Naive B cell (primary cell): ENCODE measurements at regions not wholly inside any gene's neighbourhood (a gene's known extent, or its start where the extent isn't known, plus 50 kb on each side); places are given as distances from the start of the nearest gene placed in this dataset.

ENCODE experiments used
- ATAC-seq, 2 donors: fragments of 150-1000 bp; cut with Tn5 transposase; 2 replicates each; pipeline ENCODE4 v1.10.0; 2021; ENCODE audit warnings: low read depth in 2 of 2, mild to moderate bottlenecking in 2 of 2, moderate library complexity in 2 of 2
- DNase-seq: peaks from one replicate; pipeline ENCODE4 v3.0.0; 2022
- H3K27ac Mint-ChIP-seq, 6 donors: one replicate each; pipeline ENCODE4 v1.8.0; 2020 to 2022; ENCODE audit warnings: mild to moderate bottlenecking in 6 of 6, mixed read lengths in 6 of 6, moderate library complexity in 5 of 6, inconsistent platforms in 2 of 6
- H3K27me3 Mint-ChIP-seq, 3 donors: one replicate each; pipeline ENCODE4 v1.8.0; 2021 to 2022; ENCODE audit warnings: mixed read lengths in 3 of 3, mild to moderate bottlenecking in 1 of 3
- H3K36me3 Mint-ChIP-seq, 2 donors: one replicate each; pipeline ENCODE4 v1.8.0; 2020 to 2022; ENCODE audit warnings: mixed read lengths in 2 of 2, inconsistent platforms in 1 of 2, mild to moderate bottlenecking in 1 of 2
- H3K4me1 Mint-ChIP-seq, 3 donors: one replicate each; pipeline ENCODE4 v1.8.0; 2020 to 2022; ENCODE audit warnings: mixed read lengths in 3 of 3, inconsistent platforms in 1 of 3, mild to moderate bottlenecking in 1 of 3, moderate library complexity in 1 of 3
- H3K4me3 Mint-ChIP-seq, 8 donors: one replicate each; pipeline ENCODE4 v1.8.0; 2020 to 2022; ENCODE audit warnings: mild to moderate bottlenecking in 8 of 8, mixed read lengths in 8 of 8, moderate library complexity in 8 of 8, inconsistent platforms in 2 of 8
- H3K9me3 Mint-ChIP-seq, 7 donors: one replicate each; pipeline ENCODE4 v1.8.0; 2020 to 2022; ENCODE audit warnings: mixed read lengths in 7 of 7, mild to moderate bottlenecking in 5 of 7, inconsistent platforms in 2 of 7, moderate library complexity in 1 of 7

GRCh38 chr13:40334616-40335015 is 331.8 kb downstream of the FOXO1 start:
- ATAC-seq (no peak), DNase-seq (no peak)
- H3K4me3 Mint-ChIP-seq: no peak overlapping the region
- no peaks in the 10 kb centered on the region for H3K27me3 Mint-ChIP-seq
- no peaks in the 10 kb centered on the region for H3K9me3 Mint-ChIP-seq
- no peaks in the 10 kb centered on the region for H3K36me3 Mint-ChIP-seq
- no peak overlapping the region for H3K27ac Mint-ChIP-seq
- peaks cover 12 to 23% (median 19%) of the 10 kb centered on the region in 3 donors for H3K4me1 Mint-ChIP-seq

GRCh38 chr13:40336228-40337221 is 329.9 kb downstream of the FOXO1 start:
- H3K4me3 Mint-ChIP-seq: no peak overlapping the region
- H3K27me3 Mint-ChIP-seq: no peaks in the 10 kb centered on the region
- ATAC-seq (no peak), DNase-seq (no peak)
- H3K4me1 Mint-ChIP-seq: peaks cover 3 to 15% (median 13%) of the 10 kb centered on the region in 3 donors
- H3K27ac Mint-ChIP-seq: no peak overlapping the region
- H3K9me3 Mint-ChIP-seq: no peaks in the 10 kb centered on the region
- no peaks in the 10 kb centered on the region for H3K36me3 Mint-ChIP-seq

GRCh38 chr13:40337651-40338050 is 328.8 kb downstream of the FOXO1 start:
- ATAC-seq: no peak
- no peak overlapping the region for H3K27ac Mint-ChIP-seq
- peaks cover 3 to 15% (median 13%) of the 10 kb centered on the region in 3 donors for H3K4me1 Mint-ChIP-seq
- H3K4me3 Mint-ChIP-seq: no peak overlapping the region
- H3K36me3 Mint-ChIP-seq: no peaks in the 10 kb centered on the region
- peaks cover 0 to 2% (median 0%) of the 10 kb centered on the region in 7 donors for H3K9me3 Mint-ChIP-seq
- DNase-seq: no peak
- H3K27me3 Mint-ChIP-seq: no peaks in the 10 kb centered on the region

- peak overlapping the region in 1 of 6 donors; percentile 8 for H3K27ac Mint-ChIP-seq
- H3K27me3 Mint-ChIP-seq: no peaks in the 10 kb centered on the region
- peaks cover 0 to 2% (median 0%) of the 10 kb centered on the region in 7 donors for H3K9me3 Mint-ChIP-seq
- H3K36me3 Mint-ChIP-seq: no peaks in the 10 kb centered on the region
- DNase-seq (no peak), ATAC-seq (no peak)
- H3K4me1 Mint-ChIP-seq: peaks cover 1 to 13% (median 12%) of the 10 kb centered on the region in 3 donors
- H3K4me3 Mint-ChIP-seq: peak overlapping the region in 1 of 8 donors; percentile 23
Observed at GRCh38 chr13:40338217-40338616, 328.2 kb downstream of the FOXO1 start.

GRCh38 chr13:40340368-40341095 is 325.9 kb downstream of the FOXO1 start:
- peaks cover 5 to 10% (median 9%) of the 10 kb centered on the region in 3 donors for H3K4me1 Mint-ChIP-seq
- no peak for DNase-seq
- H3K36me3 Mint-ChIP-seq: no peaks in the 10 kb centered on the region
- H3K9me3 Mint-ChIP-seq: peaks cover 0 to 2% (median 0%) of the 10 kb centered on the region in 7 donors
- H3K27ac Mint-ChIP-seq: peak overlapping the region in 1 of 6 donors; percentile 86
- no peak overlapping the region for H3K4me3 Mint-ChIP-seq
- ATAC-seq: no peak
- H3K27me3 Mint-ChIP-seq: peaks cover 0 to 4% (median 0%) of the 10 kb centered on the region in 3 donors

- H3K4me1 Mint-ChIP-seq: peaks cover 5 to 15% (median 10%) of the 10 kb centered on the region in 3 donors
- H3K36me3 Mint-ChIP-seq: no peaks in the 10 kb centered on the region
Observed at GRCh38 chr13:40341096-40341471, 325.4 kb downstream of the FOXO1 start.

GRCh38 chr13:40341501-40341900 is 324.9 kb downstream of the FOXO1 start:
- Mint-ChIP-seq H3K27ac (no peak overlapping the region), H3K4me1 (peaks cover 5 to 15% (median 10%) of the 10 kb centered on the region in 3 donors), H3K9me3 (peaks cover 0 to 2% (median 0%) of the 10 kb centered on the region in 7 donors), H3K36me3 (no peaks in the 10 kb centered on the region), H3K27me3 (peaks cover 0 to 4% (median 0%) of the 10 kb centered on the region in 3 donors), H3K4me3 (no peak overlapping the region)
- DNase-seq (no peak), ATAC-seq (no peak)

More at GRCh38 chr13:40341096-40341471, 325.4 kb downstream of the FOXO1 start:
- no peak for ATAC-seq
- no peak for DNase-seq
- Mint-ChIP-seq H3K9me3 (peaks cover 0 to 2% (median 0%) of the 10 kb centered on the region in 7 donors), H3K27me3 (peaks cover 0 to 4% (median 0%) of the 10 kb centered on the region in 3 donors), H3K27ac (peak overlapping the region in 1 of 6 donors; percentile 45), H3K4me3 (no peak overlapping the region)

- DNase-seq (no peak), ATAC-seq (no peak)
- Mint-ChIP-seq H3K4me3 (no peak overlapping the region), H3K9me3 (peaks cover 0 to 2% (median 0%) of the 10 kb centered on the region in 7 donors), H3K36me3 (no peaks in the 10 kb centered on the region), H3K4me1 (peaks cover 5 to 15% (median 6%) of the 10 kb centered on the region in 3 donors), H3K27me3 (peaks cover 0 to 4% (median 0%) of the 10 kb centered on the region in 3 donors), H3K27ac (no peak overlapping the region)
Observed at GRCh38 chr13:40342461-40342860, 324.0 kb downstream of the FOXO1 start.

- H3K4me3 Mint-ChIP-seq: no peak overlapping the region
- peak overlapping the region in 1 of 6 donors; percentile 9 for H3K27ac Mint-ChIP-seq
- H3K27me3 Mint-ChIP-seq: peaks cover 0 to 4% (median 2%) of the 10 kb centered on the region in 3 donors
Observed at GRCh38 chr13:40342901-40343300, 323.5 kb downstream of the FOXO1 start.

GRCh38 chr13:40343550-40344269 is 322.7 kb downstream of the FOXO1 start:
- H3K27me3 Mint-ChIP-seq: peaks cover 0 to 7% (median 4%) of the 10 kb centered on the region in 3 donors
- no peak overlapping the region for H3K4me3 Mint-ChIP-seq
- peaks cover 6 to 21% (median 8%) of the 10 kb centered on the region in 3 donors for H3K4me1 Mint-ChIP-seq
- ATAC-seq (no peak), DNase-seq (no peak)
- peaks cover 0 to 2% (median 0%) of the 10 kb centered on the region in 7 donors for H3K9me3 Mint-ChIP-seq
- no peaks in the 10 kb centered on the region for H3K36me3 Mint-ChIP-seq
- no peak overlapping the region for H3K27ac Mint-ChIP-seq

More at GRCh38 chr13:40342901-40343300, 323.5 kb downstream of the FOXO1 start:
- no peak for ATAC-seq
- no peak for DNase-seq
- peaks cover 5 to 18% (median 6%) of the 10 kb centered on the region in 3 donors for H3K4me1 Mint-ChIP-seq
- peaks cover 0 to 2% (median 0%) of the 10 kb centered on the region in 7 donors for H3K9me3 Mint-ChIP-seq
- H3K36me3 Mint-ChIP-seq: no peaks in the 10 kb centered on the region

- Mint-ChIP-seq H3K36me3 (no peaks in the 10 kb centered on the region), H3K4me1 (peaks cover 6 to 23% (median 11%) of the 10 kb centered on the region in 3 donors), H3K4me3 (no peak overlapping the region), H3K9me3 (peaks cover 0 to 2% (median 0%) of the 10 kb centered on the region in 7 donors), H3K27me3 (peaks cover 4 to 7% (median 4%) of the 10 kb centered on the region in 3 donors), H3K27ac (no peak overlapping the region)
- DNase-seq: no peak
- no peak for ATAC-seq
Observed at GRCh38 chr13:40344270-40345148, 321.9 kb downstream of the FOXO1 start.

GRCh38 chr13:40345149-40345514 is 321.3 kb downstream of the FOXO1 start:
- DNase-seq (no peak), ATAC-seq (no peak)
- no peak overlapping the region for H3K27ac Mint-ChIP-seq
- peaks cover 4 to 8% (median 7%) of the 10 kb centered on the region in 3 donors for H3K27me3 Mint-ChIP-seq
- H3K4me3 Mint-ChIP-seq: no peak overlapping the region
- peaks cover 6 to 26% (median 14%) of the 10 kb centered on the region in 3 donors for H3K4me1 Mint-ChIP-seq
- H3K36me3 Mint-ChIP-seq: no peaks in the 10 kb centered on the region
- H3K9me3 Mint-ChIP-seq: peaks cover 0 to 2% (median 0%) of the 10 kb centered on the region in 7 donors
